ENCODE measurements at regions not wholly inside any gene's neighbourhood (a gene's known extent, or its start where the extent isn't known, plus 50 kb on each side); places are given as distances from the start of the nearest gene placed in this dataset.

DNA sequence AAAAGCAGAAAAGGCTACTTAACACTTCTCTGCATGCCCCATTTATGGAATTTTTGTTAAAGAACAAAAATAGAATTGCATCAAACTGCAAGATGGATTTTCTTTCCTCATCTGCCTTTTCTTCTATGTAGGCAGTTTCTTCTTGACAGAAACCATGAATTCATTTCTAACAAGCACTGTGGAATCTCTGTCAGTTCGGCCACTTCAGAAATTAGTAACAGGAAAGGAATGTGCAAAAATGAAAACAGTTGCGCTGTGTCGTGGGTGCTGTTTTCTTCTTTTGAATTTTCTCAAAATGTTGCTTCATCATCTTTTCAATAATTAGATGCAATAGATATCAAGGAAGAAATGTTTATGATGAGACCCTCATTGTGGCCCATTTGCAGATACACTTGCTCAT lies 151.6 kb downstream of the FOXB1 start:
- TF ChIP-seq HDGF (IDR thresholded peaks at IDR 0.05; ENCODE audit: borderline replicate concordance) (no peak), SP1 (IDR thresholded peaks at IDR 0.05) (no peak), FOXM1 (IDR thresholded peaks at IDR 0.05; ENCODE audit: borderline replicate concordance) (no peak), ELF4 (IDR thresholded peaks at IDR 0.05) (no peak), L3MBTL2 (conservative IDR thresholded peaks at IDR 0.05) (no peak), TARDBP (IDR thresholded peaks at IDR 0.05) (no peak), SUZ12 (IDR thresholded peaks at IDR 0.05) (no peak), NFRKB (IDR thresholded peaks at IDR 0.05) (no peak), FOXK2 (IDR thresholded peaks at IDR 0.05) (no peak), CTBP1 (IDR thresholded peaks at IDR 0.05; ENCODE audit: borderline replicate concordance) (no peak), ZNF384 (IDR thresholded peaks at IDR 0.05) (no peak), ARNT (IDR thresholded peaks at IDR 0.05) (no peak)
- TF ChIP-seq, protein P1, sequence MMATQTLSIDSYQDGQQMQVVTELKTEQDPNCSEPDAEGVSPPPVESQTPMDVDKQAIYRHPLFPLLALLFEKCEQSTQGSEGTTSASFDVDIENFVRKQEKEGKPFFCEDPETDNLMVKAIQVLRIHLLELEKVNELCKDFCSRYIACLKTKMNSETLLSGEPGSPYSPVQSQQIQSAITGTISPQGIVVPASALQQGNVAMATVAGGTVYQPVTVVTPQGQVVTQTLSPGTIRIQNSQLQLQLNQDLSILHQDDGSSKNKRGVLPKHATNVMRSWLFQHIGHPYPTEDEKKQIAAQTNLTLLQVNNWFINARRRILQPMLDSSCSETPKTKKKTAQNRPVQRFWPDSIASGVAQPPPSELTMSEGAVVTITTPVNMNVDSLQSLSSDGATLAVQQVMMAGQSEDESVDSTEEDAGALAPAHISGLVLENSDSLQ (IDR thresholded peaks at IDR 0.05): no peak
